SU-DHL-6 (cell line): ENCODE measurements at regions not wholly inside any gene's neighbourhood (a gene's known extent, or its start where the extent isn't known, plus 50 kb on each side); places are given as distances from the start of the nearest gene placed in this dataset.

Experiments used
- H2AFZ ChIP-seq: fragments of 200-600 bp; sonication (generic); 2 replicates; pipeline ENCODE4 v1.6.1; 2014; ENCODE audit warnings: low read depth, mild to moderate bottlenecking, moderate library complexity, mixed read lengths, antibody characterized with exemption, low read length; ENCODE audit not compliant: severe bottlenecking
- H3F3A ChIP-seq: fragments of 200-600 bp; shearing (Covaris generic); 2 replicates; pipeline ENCODE4 v1.6.0; 2016; ENCODE audit warnings: antibody characterized with exemption, mild to moderate bottlenecking; ENCODE audit not compliant: insufficient read depth
- H3K27ac ChIP-seq: fragments of 200-600 bp; sonication (generic); 2 replicates; pipeline ENCODE4 v1.5.1; 2016; ENCODE audit warnings: low read depth, mild to moderate bottlenecking, low read length, moderate library complexity, mixed read lengths
- H3K27me3 ChIP-seq: fragments of 200-600 bp; sonication (generic), shearing (Covaris generic); 2 replicates; pipeline ENCODE4 v1.6.0; 2014; ENCODE audit warnings: mild to moderate bottlenecking, low read length
- H3K36me3 ChIP-seq: fragments of 200-600 bp; sonication (generic); 2 replicates; pipeline ENCODE4 v1.6.1; 2014; ENCODE audit warnings: mild to moderate bottlenecking, low read length, mixed read lengths
- H3K4me2 ChIP-seq: fragments of 300-600, 200-600 bp; shearing (Covaris generic), sonication (generic); 2 replicates; pipeline ENCODE4 v1.6.0; 2014; ENCODE audit warnings: low read length, low read depth, mild to moderate bottlenecking; ENCODE audit not compliant: poor library complexity, severe bottlenecking
- H3K4me3 ChIP-seq: fragments of 200-600 bp; sonication (generic); 2 replicates; pipeline ENCODE4 v1.5.1; 2014; ENCODE audit warnings: antibody characterized with exemption, low read length, mild to moderate bottlenecking, mixed read lengths; ENCODE audit not compliant: insufficient read depth, poor library complexity, severe bottlenecking
- H3K79me2 ChIP-seq: fragments of 200-600 bp; sonication (generic); 2 replicates; pipeline ENCODE4 v1.6.1; 2014; ENCODE audit warnings: mild to moderate bottlenecking, low read length, moderate library complexity; ENCODE audit not compliant: insufficient read depth
- H3K9ac ChIP-seq: fragments of 200-600 bp; sonication (generic); 2 replicates; pipeline ENCODE4 v1.7.0; 2014; ENCODE audit warnings: mild to moderate bottlenecking, low read length
- H3K9me2 ChIP-seq: fragments of 200-600 bp; sonication (generic); replicated peaks from 2 replicates; pipeline ENCODE4 v1.6.1; 2014; ENCODE audit warnings: low read length; ENCODE audit not compliant: insufficient read depth
- H3K9me3 ChIP-seq: fragments of 200-600 bp; sonication (generic); 2 replicates; pipeline ENCODE4 v1.6.1; 2014; ENCODE audit warnings: low read length, mixed read lengths; ENCODE audit not compliant: insufficient read depth
- H4K20me1 ChIP-seq: fragments of 200-600 bp; sonication (generic); 2 replicates; pipeline ENCODE4 v1.6.1; 2014; ENCODE audit warnings: low read depth, mild to moderate bottlenecking, antibody characterized with exemption, low read length, moderate library complexity, mixed read lengths
- EZH2phosphoT487 ChIP-seq: fragments of 200-600 bp; sonication (generic), shearing (Covaris generic); conservative IDR thresholded peaks from 2 replicates; pipeline ENCODE4 v1.6.1; 2018; ENCODE audit warnings: mild to moderate bottlenecking, antibody characterized with exemption, low read length, moderate library complexity, mixed read lengths
- TF ChIP-seq, protein P1 (sequence below): fragments of 200-600 bp; sonication (generic); IDR thresholded peaks from one replicate; pipeline ENCODE4 v1.5.1; 2017; ENCODE audit warnings: antibody characterized with exemption, mild to moderate bottlenecking, low read length, moderate library complexity; ENCODE audit not compliant: insufficient read depth, poor library complexity, severe bottlenecking

- Histone ChIP-seq H3K4me3 (no peak overlapping the region), H3K27ac (no peak overlapping the region), H3K9me2 (no peaks in the 10 kb centered on the region), H3K9me3 (no peaks in the 10 kb centered on the region), H2AFZ (no peak overlapping the region), H3K36me3 (no peaks in the 10 kb centered on the region), H3K4me2 (no peak overlapping the region), H3K9ac (no peak overlapping the region), H4K20me1 (no peaks in the 10 kb centered on the region), H3K27me3 (no peaks in the 10 kb centered on the region), H3F3A (no peaks in the 10 kb centered on the region), H3K79me2 (no peaks in the 10 kb centered on the region)
- TF ChIP-seq, protein P1, sequence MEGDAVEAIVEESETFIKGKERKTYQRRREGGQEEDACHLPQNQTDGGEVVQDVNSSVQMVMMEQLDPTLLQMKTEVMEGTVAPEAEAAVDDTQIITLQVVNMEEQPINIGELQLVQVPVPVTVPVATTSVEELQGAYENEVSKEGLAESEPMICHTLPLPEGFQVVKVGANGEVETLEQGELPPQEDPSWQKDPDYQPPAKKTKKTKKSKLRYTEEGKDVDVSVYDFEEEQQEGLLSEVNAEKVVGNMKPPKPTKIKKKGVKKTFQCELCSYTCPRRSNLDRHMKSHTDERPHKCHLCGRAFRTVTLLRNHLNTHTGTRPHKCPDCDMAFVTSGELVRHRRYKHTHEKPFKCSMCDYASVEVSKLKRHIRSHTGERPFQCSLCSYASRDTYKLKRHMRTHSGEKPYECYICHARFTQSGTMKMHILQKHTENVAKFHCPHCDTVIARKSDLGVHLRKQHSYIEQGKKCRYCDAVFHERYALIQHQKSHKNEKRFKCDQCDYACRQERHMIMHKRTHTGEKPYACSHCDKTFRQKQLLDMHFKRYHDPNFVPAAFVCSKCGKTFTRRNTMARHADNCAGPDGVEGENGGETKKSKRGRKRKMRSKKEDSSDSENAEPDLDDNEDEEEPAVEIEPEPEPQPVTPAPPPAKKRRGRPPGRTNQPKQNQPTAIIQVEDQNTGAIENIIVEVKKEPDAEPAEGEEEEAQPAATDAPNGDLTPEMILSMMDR, result no peak
- TF ChIP-seq EZH2phosphoT487, result no peak
These were observed 420.3 kb downstream of the SOCS6 start for GRCh38 chr18:70709144-70709543.

DNA sequence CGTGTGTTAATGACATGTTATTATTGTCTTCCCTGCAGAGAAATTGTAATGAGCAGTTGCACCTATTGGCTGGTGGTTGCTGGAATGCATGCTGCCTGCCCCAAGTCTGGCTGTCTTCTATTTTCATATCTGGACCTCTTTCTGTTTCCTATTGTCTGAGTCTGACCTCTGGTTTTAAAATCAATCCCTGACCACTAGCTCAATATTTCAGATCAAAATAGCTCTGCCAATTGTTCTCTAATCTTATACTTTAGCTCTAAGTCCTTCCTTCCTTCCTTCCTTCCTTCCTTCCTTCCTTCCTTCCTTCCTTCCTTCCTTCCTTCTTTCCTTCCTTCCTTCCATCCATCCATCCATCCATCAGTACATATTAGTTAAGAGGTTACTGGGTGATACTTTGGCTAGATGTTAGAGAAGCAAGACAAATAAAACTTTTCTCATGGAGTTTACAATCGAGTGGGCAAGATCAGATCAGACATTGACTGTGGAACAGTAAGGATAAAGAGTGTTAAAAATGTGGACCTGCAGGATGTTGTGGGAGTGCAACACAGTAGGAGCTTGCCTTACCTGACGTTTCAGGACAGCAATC lies 417.1 kb downstream of the SOCS6 start:
- no peak overlapping the region for H3K4me2 ChIP-seq
- no peak overlapping the region for H3K27ac ChIP-seq
- no peaks in the 10 kb centered on the region for H3K36me3 ChIP-seq
- H2AFZ ChIP-seq, result no peak overlapping the region
- no peaks in the 10 kb centered on the region for H3F3A ChIP-seq
- no peak overlapping the region for H3K9ac ChIP-seq
- H3K9me3 ChIP-seq, result no peaks in the 10 kb centered on the region
- H3K79me2 ChIP-seq, result no peaks in the 10 kb centered on the region
- no peak overlapping the region for H3K4me3 ChIP-seq
- no peaks in the 10 kb centered on the region for H4K20me1 ChIP-seq
- no peaks in the 10 kb centered on the region for H3K27me3 ChIP-seq
- H3K9me2 ChIP-seq, result no peaks in the 10 kb centered on the region
- no peak for TF ChIP-seq EZH2phosphoT487
- TF ChIP-seq, protein P1, result no peak

GRCh38 chr18:70700496-70700895 lies 411.7 kb downstream of the SOCS6 start:
- no peak overlapping the region for H3K9ac ChIP-seq
- no peaks in the 10 kb centered on the region for H3K79me2 ChIP-seq
- H3K9me2 ChIP-seq, result no peaks in the 10 kb centered on the region
- no peak overlapping the region for H3K4me3 ChIP-seq
- H3K4me2 ChIP-seq, result no peak overlapping the region
- H3K27me3 ChIP-seq, result no peaks in the 10 kb centered on the region
- no peaks in the 10 kb centered on the region for H3K36me3 ChIP-seq
- H3F3A ChIP-seq, result no peaks in the 10 kb centered on the region
- no peak overlapping the region for H3K27ac ChIP-seq
- no peak overlapping the region for H2AFZ ChIP-seq
- H3K9me3 ChIP-seq, result no peaks in the 10 kb centered on the region
- TF ChIP-seq EZH2phosphoT487, result no peak
- TF ChIP-seq, protein P1, result no peak
- H4K20me1 ChIP-seq, result no peaks in the 10 kb centered on the region
